PC-3 (cell line): ENCODE measurements at regions not wholly inside any gene's neighbourhood (a gene's known extent, or its start where the extent isn't known, plus 50 kb on each side); places are given as distances from the start of the nearest gene placed in this dataset.

Experiments used
- EZH2 ChIP-seq: fragments of 300-600 bp; sonication (generic); IDR thresholded peaks from one replicate; pipeline ENCODE4 v1.6.1; 2017; ENCODE audit warnings: antibody characterized with exemption, mild to moderate bottlenecking, low read length; ENCODE audit not compliant: unreplicated experiment
- EZH2phosphoT487 ChIP-seq: fragments of 300-600 bp; sonication (generic); IDR thresholded peaks from 2 replicates; pipeline ENCODE4 v1.6.1; 2018; ENCODE audit warnings: mild to moderate bottlenecking, antibody characterized with exemption, low read length, borderline replicate concordance
- TF ChIP-seq, protein P1 (sequence below): fragments of 300-600 bp; sonication (generic); conservative IDR thresholded peaks from 2 replicates; pipeline ENCODE4 v1.5.1; 2017; ENCODE audit warnings: antibody characterized with exemption, low read depth, mild to moderate bottlenecking, low read length

DNA sequence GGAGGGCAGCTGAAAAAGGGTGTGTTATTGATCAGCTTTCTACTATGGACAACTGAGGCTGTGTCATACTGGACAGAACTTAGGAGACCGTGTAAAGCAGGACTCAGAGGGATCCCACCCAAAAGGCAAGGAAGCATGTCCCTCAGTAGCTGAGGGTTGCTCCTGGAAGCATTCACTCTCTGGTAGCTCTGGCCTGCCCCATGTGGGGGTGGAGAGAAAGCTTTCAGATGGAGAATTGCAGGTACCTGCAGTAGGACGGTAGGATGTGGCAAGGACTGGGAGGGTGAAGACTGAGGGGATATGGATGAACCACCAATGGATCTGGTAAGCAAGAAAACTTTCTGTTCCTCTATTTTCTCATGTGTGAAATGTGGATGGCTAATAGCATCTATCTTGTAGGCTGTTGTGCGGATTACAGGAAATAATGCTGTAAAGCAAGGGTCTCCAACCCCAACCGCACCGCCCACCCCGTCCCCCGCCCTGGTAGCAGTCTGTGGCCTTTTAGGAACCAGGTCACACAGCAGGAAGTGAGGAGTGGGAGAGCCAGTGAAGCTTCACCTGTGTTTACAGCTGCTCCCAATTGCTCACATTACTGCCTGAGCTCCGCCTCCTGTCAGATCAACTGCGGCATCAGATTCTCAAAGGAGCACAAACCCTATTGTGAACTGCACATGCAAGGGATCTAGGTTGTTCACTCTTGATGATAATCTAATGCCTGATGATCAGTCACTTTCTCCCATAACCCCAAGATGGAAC, 157.7 kb upstream of the PROK2 start:
- TF ChIP-seq, protein P1, sequence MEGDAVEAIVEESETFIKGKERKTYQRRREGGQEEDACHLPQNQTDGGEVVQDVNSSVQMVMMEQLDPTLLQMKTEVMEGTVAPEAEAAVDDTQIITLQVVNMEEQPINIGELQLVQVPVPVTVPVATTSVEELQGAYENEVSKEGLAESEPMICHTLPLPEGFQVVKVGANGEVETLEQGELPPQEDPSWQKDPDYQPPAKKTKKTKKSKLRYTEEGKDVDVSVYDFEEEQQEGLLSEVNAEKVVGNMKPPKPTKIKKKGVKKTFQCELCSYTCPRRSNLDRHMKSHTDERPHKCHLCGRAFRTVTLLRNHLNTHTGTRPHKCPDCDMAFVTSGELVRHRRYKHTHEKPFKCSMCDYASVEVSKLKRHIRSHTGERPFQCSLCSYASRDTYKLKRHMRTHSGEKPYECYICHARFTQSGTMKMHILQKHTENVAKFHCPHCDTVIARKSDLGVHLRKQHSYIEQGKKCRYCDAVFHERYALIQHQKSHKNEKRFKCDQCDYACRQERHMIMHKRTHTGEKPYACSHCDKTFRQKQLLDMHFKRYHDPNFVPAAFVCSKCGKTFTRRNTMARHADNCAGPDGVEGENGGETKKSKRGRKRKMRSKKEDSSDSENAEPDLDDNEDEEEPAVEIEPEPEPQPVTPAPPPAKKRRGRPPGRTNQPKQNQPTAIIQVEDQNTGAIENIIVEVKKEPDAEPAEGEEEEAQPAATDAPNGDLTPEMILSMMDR, result no peak
- TF ChIP-seq EZH2 (no peak), EZH2phosphoT487 (no peak)
